HAP-1 (cell line): ENCODE measurements at regions not wholly inside any gene's neighbourhood (a gene's known extent, or its start where the extent isn't known, plus 50 kb on each side); places are given as distances from the start of the nearest gene placed in this dataset.
A peak's percentile ranks its signal among the peaks of the same experiment; 100 is the strongest.

Source experiments
- DNase-seq, 2 experiments: peaks; one replicate each; pipeline ENCODE4 v3.0.0-alpha.2; 2016 to 2020; ENCODE audit warnings: low spot score in 2 of 2
- H3K27me3 ChIP-seq: fragments of 250-450 bp; sonication (Bioruptor Pico); 2 replicates; pipeline ENCODE4 v1.5.1; 2020; ENCODE audit warnings: low read depth, mild to moderate bottlenecking, moderate library complexity
- H3K36me3 ChIP-seq: fragments of 250-450 bp; sonication (Bioruptor Pico); replicated peaks from 2 replicates; pipeline ENCODE4 v1.5.1; 2020; ENCODE audit warnings: mild to moderate bottlenecking
- H3K4me1 ChIP-seq: fragments of 250-450 bp; sonication (Bioruptor Pico); 2 replicates; pipeline ENCODE4 v1.5.1; 2020; ENCODE audit warnings: mild to moderate bottlenecking
- H3K4me3 ChIP-seq: fragments of 250-450 bp; sonication (Bioruptor Pico); 2 replicates; pipeline ENCODE4 v1.5.1; 2020; ENCODE audit warnings: mild to moderate bottlenecking, moderate library complexity
- H3K9me3 ChIP-seq: fragments of 250-450 bp; sonication (Bioruptor Pico); 2 replicates; pipeline ENCODE4 v1.5.1; 2020; ENCODE audit warnings: mild to moderate bottlenecking, moderate library complexity
- in situ Hi-C: fragments of 300-500 bp; cut with MboI; formaldehyde crosslinking; loops from 3 replicates; pipeline ENCODE4 v1.14.3; 2020; ENCODE audit warnings: low sequenced_read_pairs, inconsistent platforms, mixed read lengths

GRCh38 chr3:16794257-16794656, 90.5 kb upstream of the PLCL2 start:
- H3K36me3 ChIP-seq = no peaks in the 10 kb centered on the region
- in situ Hi-C loops = no loop called here
- DNase-seq = no peak
- H3K9me3 ChIP-seq = no peaks in the 10 kb centered on the region
- H3K27me3 ChIP-seq = no peaks in the 10 kb centered on the region
- no peak overlapping the region for H3K4me3 ChIP-seq
- H3K4me1 ChIP-seq = peaks cover 29% of the 10 kb centered on the region

GRCh38 chr3:16795581-16795980, 89.2 kb upstream of the PLCL2 start:
- H3K4me3 ChIP-seq = no peak overlapping the region
- no peak for DNase-seq
- no peaks in the 10 kb centered on the region for H3K36me3 ChIP-seq
- in situ Hi-C loops = no loop called here
- no peaks in the 10 kb centered on the region for H3K27me3 ChIP-seq
- H3K9me3 ChIP-seq = no peaks in the 10 kb centered on the region
- H3K4me1 ChIP-seq = peaks cover 21% of the 10 kb centered on the region

- Histone ChIP-seq H3K27me3 (no peaks in the 10 kb centered on the region), H3K9me3 (no peaks in the 10 kb centered on the region), H3K36me3 (no peaks in the 10 kb centered on the region), H3K4me1 (peaks cover 40% of the 10 kb centered on the region), H3K4me3 (no peak overlapping the region)
- DNase-seq = no peak
- in situ Hi-C loops = no loop called here
These were observed 86.9 kb upstream of the PLCL2 start for GRCh38 chr3:16797831-16798230.

GRCh38 chr3:16798738-16799137, 86.0 kb upstream of the PLCL2 start:
- in situ Hi-C loops = no loop called here
- no peaks in the 10 kb centered on the region for H3K9me3 ChIP-seq
- peaks cover 39% of the 10 kb centered on the region for H3K4me1 ChIP-seq
- H3K27me3 ChIP-seq = no peaks in the 10 kb centered on the region
- H3K4me3 ChIP-seq = no peak overlapping the region
- H3K36me3 ChIP-seq = no peaks in the 10 kb centered on the region
- no peak for DNase-seq

- in situ Hi-C loops = no loop called here
- H3K27me3 ChIP-seq = no peaks in the 10 kb centered on the region
- DNase-seq = no peak
- no peaks in the 10 kb centered on the region for H3K9me3 ChIP-seq
- H3K4me3 ChIP-seq = no peak overlapping the region
- H3K4me1 ChIP-seq = peaks cover 31% of the 10 kb centered on the region
- H3K36me3 ChIP-seq = no peaks in the 10 kb centered on the region
These were observed 84.4 kb upstream of the PLCL2 start for GRCh38 chr3:16800361-16800760.

GRCh38 chr3:16801223-16801622, 83.5 kb upstream of the PLCL2 start:
- Histone ChIP-seq H3K4me3 (no peak overlapping the region), H3K4me1 (peaks cover 31% of the 10 kb centered on the region), H3K36me3 (no peaks in the 10 kb centered on the region), H3K27me3 (no peaks in the 10 kb centered on the region), H3K9me3 (no peaks in the 10 kb centered on the region)
- no peak for DNase-seq
- in situ Hi-C loops = no loop called here

- H3K4me1 ChIP-seq = peaks cover 31% of the 10 kb centered on the region
- H3K4me3 ChIP-seq = peak overlapping the region; percentile 1; the same call in 1 of the 2 replicates
- DNase-seq = peak; percentile 38 to 46
- in situ Hi-C loops = no loop called here
- H3K9me3 ChIP-seq = no peaks in the 10 kb centered on the region
- no peaks in the 10 kb centered on the region for H3K36me3 ChIP-seq
- no peaks in the 10 kb centered on the region for H3K27me3 ChIP-seq
These were observed 83.1 kb upstream of the PLCL2 start for GRCh38 chr3:16801698-16802097.

- Histone ChIP-seq H3K36me3 (no peaks in the 10 kb centered on the region), H3K4me1 (peaks cover 31% of the 10 kb centered on the region), H3K4me3 (no peak overlapping the region; the same call in 1 of the 2 replicates), H3K9me3 (no peaks in the 10 kb centered on the region), H3K27me3 (no peaks in the 10 kb centered on the region)
- in situ Hi-C loops = no loop called here
- DNase-seq = peak; percentile 30 to 70
These were observed 82.4 kb upstream of the PLCL2 start for GRCh38 chr3:16802389-16802788.

- Histone ChIP-seq H3K36me3 (no peaks in the 10 kb centered on the region), H3K27me3 (no peaks in the 10 kb centered on the region), H3K9me3 (no peaks in the 10 kb centered on the region), H3K4me3 (no peak overlapping the region), H3K4me1 (peaks cover 31% of the 10 kb centered on the region)
- in situ Hi-C loops = no loop called here
- DNase-seq = no peak
These were observed 81.7 kb upstream of the PLCL2 start for GRCh38 chr3:16803019-16803418.

GRCh38 chr3:16807391-16807790, 77.4 kb upstream of the PLCL2 start:
- in situ Hi-C loops = no loop called here
- H3K9me3 ChIP-seq = no peaks in the 10 kb centered on the region
- no peaks in the 10 kb centered on the region for H3K36me3 ChIP-seq
- DNase-seq = no peak
- H3K4me3 ChIP-seq = no peak overlapping the region
- H3K27me3 ChIP-seq = no peaks in the 10 kb centered on the region
- H3K4me1 ChIP-seq = peaks cover 41% of the 10 kb centered on the region

GRCh38 chr3:16808393-16809107, 76.2 kb upstream of the PLCL2 start:
- H3K27me3 ChIP-seq = no peaks in the 10 kb centered on the region
- H3K9me3 ChIP-seq = no peaks in the 10 kb centered on the region
- peaks cover 31% of the 10 kb centered on the region for H3K4me1 ChIP-seq
- no peak for DNase-seq
- H3K36me3 ChIP-seq = no peaks in the 10 kb centered on the region
- in situ Hi-C loops = no loop called here
- H3K4me3 ChIP-seq = no peak overlapping the region

- DNase-seq = peak in 1 of 2 experiments; percentile 55
- no peaks in the 10 kb centered on the region for H3K36me3 ChIP-seq
- no peaks in the 10 kb centered on the region for H3K27me3 ChIP-seq
- no peaks in the 10 kb centered on the region for H3K9me3 ChIP-seq
- in situ Hi-C loops = no loop called here
- H3K4me3 ChIP-seq = no peak overlapping the region
- peaks cover 31% of the 10 kb centered on the region for H3K4me1 ChIP-seq
These were observed 75.3 kb upstream of the PLCL2 start for GRCh38 chr3:16809482-16809881.

GRCh38 chr3:16809993-16810392, 74.8 kb upstream of the PLCL2 start:
- H3K4me1 ChIP-seq = peaks cover 31% of the 10 kb centered on the region
- no peak for DNase-seq
- no peaks in the 10 kb centered on the region for H3K9me3 ChIP-seq
- H3K4me3 ChIP-seq = no peak overlapping the region
- H3K36me3 ChIP-seq = no peaks in the 10 kb centered on the region
- H3K27me3 ChIP-seq = no peaks in the 10 kb centered on the region
- in situ Hi-C loops = no loop called here

GRCh38 chr3:16810593-16811367, 74.0 kb upstream of the PLCL2 start:
- H3K9me3 ChIP-seq = no peaks in the 10 kb centered on the region
- peak; percentile 58 to 77 for DNase-seq
- H3K4me3 ChIP-seq = no peak overlapping the region
- in situ Hi-C loops = no loop called here
- peaks cover 31% of the 10 kb centered on the region for H3K4me1 ChIP-seq
- no peaks in the 10 kb centered on the region for H3K36me3 ChIP-seq
- H3K27me3 ChIP-seq = no peaks in the 10 kb centered on the region
